HepG2 (cell line): ENCODE measurements at regions not wholly inside any gene's neighbourhood (a gene's known extent, or its start where the extent isn't known, plus 50 kb on each side); places are given as distances from the start of the nearest gene placed in this dataset.

Source experiments
- AGO2 ChIP-seq: fragments of 200-400 bp; formaldehyde crosslinking; optimal IDR thresholded peaks from 2 replicates; pipeline ENCODE3; 2017; ENCODE audit warnings: mild to moderate bottlenecking, low read depth, low read length, moderate library complexity
- CBX5 ChIP-seq: sonication (generic); formaldehyde crosslinking; IDR thresholded peaks from 2 replicates; pipeline ENCODE4 v1.4.0; 2020; ENCODE audit warnings: missing genetic modification reagents, borderline replicate concordance
- HCFC1 ChIP-seq: fragments of 150-350 bp; IDR thresholded peaks from 2 replicates; pipeline ENCODE4 v1.6.1; 2014; ENCODE audit warnings: low read depth, low read length
- MLX ChIP-seq: IDR thresholded peaks from 2 replicates; pipeline ENCODE4 v1.6.1; 2016
- TBL1XR1 ChIP-seq: fragments of 150-350 bp; IDR thresholded peaks from 2 replicates; pipeline ENCODE4 v1.6.1; 2014; ENCODE audit warnings: borderline replicate concordance, low read length; ENCODE audit not compliant: partially characterized antibody
- YY1 ChIP-seq: IDR thresholded peaks from 2 replicates; pipeline ENCODE4 v1.6.1; 2011; ENCODE audit warnings: low read length, low read depth, moderate library complexity, mild to moderate bottlenecking; ENCODE audit not compliant: insufficient read depth, insufficient replicate concordance
- ZKSCAN1 ChIP-seq: fragments of 150-350 bp; IDR thresholded peaks from 2 replicates; pipeline ENCODE4 v1.6.1; 2014; ENCODE audit warnings: low read length
- ZNF251 ChIP-seq: sonication (generic); formaldehyde crosslinking; IDR thresholded peaks from 2 replicates; pipeline ENCODE4 v1.9.0; 2021; ENCODE audit warnings: mild to moderate bottlenecking, missing genetic modification reagents
- ZNF329 ChIP-seq: sonication (generic); formaldehyde crosslinking; IDR thresholded peaks from 2 replicates; pipeline ENCODE4 v1.9.0; 2021; ENCODE audit warnings: low read depth, mild to moderate bottlenecking, missing genetic modification reagents
- TF ChIP-seq, protein P1 (sequence below): sonication (generic); formaldehyde crosslinking; IDR thresholded peaks from 2 replicates; pipeline ENCODE4 v1.5.0; 2020; ENCODE audit warnings: mild to moderate bottlenecking, missing genetic modification reagents, moderate library complexity

- TF ChIP-seq HCFC1 (no peak), ZNF329 (CRISPR knock-in tag) (no peak), YY1 (no peak), MLX (CRISPR knock-in tag) (no peak), TBL1XR1 (no peak), ZKSCAN1 (no peak), AGO2 (no peak), CBX5 (CRISPR knock-in tag) (no peak), ZNF251 (CRISPR knock-in tag) (no peak)
- TF ChIP-seq, protein P1, sequence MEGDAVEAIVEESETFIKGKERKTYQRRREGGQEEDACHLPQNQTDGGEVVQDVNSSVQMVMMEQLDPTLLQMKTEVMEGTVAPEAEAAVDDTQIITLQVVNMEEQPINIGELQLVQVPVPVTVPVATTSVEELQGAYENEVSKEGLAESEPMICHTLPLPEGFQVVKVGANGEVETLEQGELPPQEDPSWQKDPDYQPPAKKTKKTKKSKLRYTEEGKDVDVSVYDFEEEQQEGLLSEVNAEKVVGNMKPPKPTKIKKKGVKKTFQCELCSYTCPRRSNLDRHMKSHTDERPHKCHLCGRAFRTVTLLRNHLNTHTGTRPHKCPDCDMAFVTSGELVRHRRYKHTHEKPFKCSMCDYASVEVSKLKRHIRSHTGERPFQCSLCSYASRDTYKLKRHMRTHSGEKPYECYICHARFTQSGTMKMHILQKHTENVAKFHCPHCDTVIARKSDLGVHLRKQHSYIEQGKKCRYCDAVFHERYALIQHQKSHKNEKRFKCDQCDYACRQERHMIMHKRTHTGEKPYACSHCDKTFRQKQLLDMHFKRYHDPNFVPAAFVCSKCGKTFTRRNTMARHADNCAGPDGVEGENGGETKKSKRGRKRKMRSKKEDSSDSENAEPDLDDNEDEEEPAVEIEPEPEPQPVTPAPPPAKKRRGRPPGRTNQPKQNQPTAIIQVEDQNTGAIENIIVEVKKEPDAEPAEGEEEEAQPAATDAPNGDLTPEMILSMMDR (CRISPR knock-in tag): no peak
Measured at GRCh38 chr10:10165415-10165814, 852.3 kb upstream of the CELF2 start.
